ENCODE measurements at regions not wholly inside any gene's neighbourhood (a gene's known extent, or its start where the extent isn't known, plus 50 kb on each side); places are given as distances from the start of the nearest gene placed in this dataset.

- DNase-seq (ENCODE audit: low read depth, low spot score), result no peak
These were observed 1354.8 kb downstream of the LRFN5 start for GRCh38 chr14:42961509-42961908.

- DNase-seq (ENCODE audit: low read depth, low spot score), result no peak
These were observed 1343.7 kb downstream of the LRFN5 start for GRCh38 chr14:42950363-42950762.

GRCh38 chr14:42947991-42948390 lies 1341.3 kb downstream of the LRFN5 start:
- no peak for DNase-seq (ENCODE audit: low read depth, low spot score)

- DNase-seq (ENCODE audit: low read depth, low spot score), result no peak
These were observed 1337.6 kb downstream of the LRFN5 start for GRCh38 chr14:42944284-42944683.

- DNase-seq (ENCODE audit: low read depth, low spot score), result no peak
These were observed 1324.6 kb downstream of the LRFN5 start for GRCh38 chr14:42931308-42931707.

- DNase-seq (ENCODE audit: low read depth, low spot score), result no peak
These were observed 1323.3 kb downstream of the LRFN5 start for GRCh38 chr14:42929806-42930480.

- no peak for DNase-seq (ENCODE audit: low read depth, low spot score)
These were observed 1320.6 kb downstream of the LRFN5 start for GRCh38 chr14:42927313-42927712.

- no peak for DNase-seq (ENCODE audit: low read depth, low spot score)
These were observed 1315.2 kb downstream of the LRFN5 start for GRCh38 chr14:42921901-42922300.

- DNase-seq (ENCODE audit: low read depth, low spot score), result no peak
These were observed 1311.9 kb downstream of the LRFN5 start for GRCh38 chr14:42918615-42919014.

- no peak for DNase-seq (ENCODE audit: low read depth, low spot score)
These were observed 1305.0 kb downstream of the LRFN5 start for GRCh38 chr14:42911642-42912041.

- no peak for DNase-seq (ENCODE audit: low read depth, low spot score)
These were observed 1303.0 kb downstream of the LRFN5 start for GRCh38 chr14:42909659-42910058.

GRCh38 chr14:42893183-42893582 lies 1286.5 kb downstream of the LRFN5 start:
- no peak for DNase-seq (ENCODE audit: low read depth, low spot score)

GRCh38 chr14:42884100-42884499 lies 1277.4 kb downstream of the LRFN5 start:
- DNase-seq (ENCODE audit: low read depth, low spot score), result no peak

GRCh38 chr14:42877716-42878115 lies 1271.0 kb downstream of the LRFN5 start:
- no peak for DNase-seq (ENCODE audit: low read depth, low spot score)

- DNase-seq (ENCODE audit: low read depth, low spot score), result no peak
These were observed 1266.1 kb downstream of the LRFN5 start for GRCh38 chr14:42872786-42873185.

GRCh38 chr14:42869681-42870080 lies 1263.0 kb downstream of the LRFN5 start:
- DNase-seq (ENCODE audit: low read depth, low spot score), result no peak

- DNase-seq (ENCODE audit: low read depth, low spot score), result no peak
These were observed 1255.4 kb downstream of the LRFN5 start for GRCh38 chr14:42862114-42862513.

- DNase-seq (ENCODE audit: low read depth, low spot score), result no peak
These were observed 1253.7 kb downstream of the LRFN5 start for GRCh38 chr14:42860371-42860770.

- no peak for DNase-seq (ENCODE audit: low read depth, low spot score)
These were observed 1249.4 kb downstream of the LRFN5 start for GRCh38 chr14:42856106-42856505.

GRCh38 chr14:42855085-42855484 lies 1248.4 kb downstream of the LRFN5 start:
- DNase-seq (ENCODE audit: low read depth, low spot score), result no peak

GRCh38 chr14:42854061-42854460 lies 1247.4 kb downstream of the LRFN5 start:
- DNase-seq (ENCODE audit: low read depth, low spot score), result no peak

- no peak for DNase-seq (ENCODE audit: low read depth, low spot score)
These were observed 1242.0 kb downstream of the LRFN5 start for GRCh38 chr14:42848652-42849051.

GRCh38 chr14:42814817-42815216 lies 1208.1 kb downstream of the LRFN5 start:
- no peak for DNase-seq (ENCODE audit: low read depth, low spot score)

- DNase-seq (ENCODE audit: low read depth, low spot score), result no peak
These were observed 1200.2 kb downstream of the LRFN5 start for GRCh38 chr14:42806909-42807315.
